GM12865 (cell line): ENCODE measurements at regions not wholly inside any gene's neighbourhood (a gene's known extent, or its start where the extent isn't known, plus 50 kb on each side); places are given as distances from the start of the nearest gene placed in this dataset.
"Not testable (repeated sequence)": the region's sequence is repeated elsewhere in the genome, so short reads cannot be mapped to it uniquely, and the experiment has no call there.

Experiments
- DNase-seq: peaks from one replicate; pipeline ENCODE4 v3.0.0; 2010; ENCODE audit warnings: low read depth
- H3K4me3 ChIP-seq: 2 replicates; pipeline ENCODE4 v1.5.1; 2011; ENCODE audit warnings: mild to moderate bottlenecking, low read depth, low read length, control low read depth
- CTCF ChIP-seq: IDR thresholded peaks from 2 replicates; pipeline ENCODE4 v1.5.1; 2011; ENCODE audit warnings: low read length, control low read depth, low read depth, inconsistent platforms; ENCODE audit not compliant: insufficient read depth; ENCODE audit errors: missing control alignments

DNA sequence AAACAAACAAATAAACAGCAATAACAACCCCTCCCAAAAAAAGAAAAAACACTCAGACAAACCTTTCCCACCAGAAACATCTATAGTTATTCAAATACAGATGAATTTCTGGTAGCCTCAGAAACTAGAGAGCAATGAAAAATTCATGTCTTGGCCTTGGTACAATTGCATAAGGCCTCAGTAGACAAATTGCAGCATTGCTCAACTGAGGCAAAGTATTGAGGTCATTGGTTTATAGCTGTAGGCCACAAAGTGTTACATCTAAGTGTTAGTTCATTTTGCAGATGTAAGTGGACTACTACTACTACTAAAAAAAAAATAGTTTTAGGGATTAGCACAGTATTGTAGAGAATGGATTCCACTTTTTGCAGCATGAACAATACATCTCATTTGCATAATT is 2268.3 kb downstream of the ARAP2 start:
- TF ChIP-seq CTCF, result no peak
- H3K4me3 ChIP-seq, result no peak overlapping the region
- DNase-seq, result no peak

DNA sequence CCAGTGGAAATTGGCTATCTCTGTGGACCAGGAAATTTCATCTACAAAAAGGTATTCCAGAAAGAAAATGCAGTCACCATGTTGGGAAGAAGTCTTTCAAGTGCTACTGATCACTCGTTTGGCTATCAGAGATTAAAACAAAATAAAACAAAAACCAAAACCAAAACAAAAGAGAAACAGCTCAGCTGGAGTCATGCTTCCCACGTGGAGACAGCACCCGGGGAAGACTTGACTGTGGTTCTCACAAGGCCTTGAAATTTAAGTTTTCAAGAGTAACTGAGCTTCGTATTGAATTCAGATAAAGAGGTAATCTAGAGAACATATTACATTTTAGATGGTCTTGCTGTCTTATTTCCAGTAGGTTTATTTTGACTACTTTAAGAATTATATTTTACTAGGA is 2264.5 kb downstream of the ARAP2 start:
- DNase-seq, result peak; percentile 3
- not testable (repeated sequence) for H3K4me3 ChIP-seq

DNA sequence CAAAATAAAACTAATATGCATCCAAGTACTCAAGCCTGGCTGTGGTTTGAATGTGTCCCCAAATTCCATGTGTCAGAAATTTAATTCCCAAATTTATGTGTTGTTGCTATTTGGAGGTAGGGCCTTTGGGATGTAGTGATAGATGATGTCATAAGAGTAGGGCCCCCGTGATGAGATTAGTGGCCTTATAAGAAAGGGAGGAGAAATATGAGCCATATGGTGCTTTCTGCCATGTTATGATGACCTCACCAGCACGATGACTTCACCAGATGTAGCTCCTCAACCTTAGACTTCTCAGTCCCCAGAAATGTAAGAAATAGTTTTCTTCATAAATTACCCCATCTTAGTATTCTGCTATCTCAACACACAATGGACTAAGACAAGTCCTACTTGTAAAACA is 2264.0 kb downstream of the ARAP2 start:
- no peak for TF ChIP-seq CTCF
- no peak for DNase-seq
- no peak overlapping the region for H3K4me3 ChIP-seq

DNA sequence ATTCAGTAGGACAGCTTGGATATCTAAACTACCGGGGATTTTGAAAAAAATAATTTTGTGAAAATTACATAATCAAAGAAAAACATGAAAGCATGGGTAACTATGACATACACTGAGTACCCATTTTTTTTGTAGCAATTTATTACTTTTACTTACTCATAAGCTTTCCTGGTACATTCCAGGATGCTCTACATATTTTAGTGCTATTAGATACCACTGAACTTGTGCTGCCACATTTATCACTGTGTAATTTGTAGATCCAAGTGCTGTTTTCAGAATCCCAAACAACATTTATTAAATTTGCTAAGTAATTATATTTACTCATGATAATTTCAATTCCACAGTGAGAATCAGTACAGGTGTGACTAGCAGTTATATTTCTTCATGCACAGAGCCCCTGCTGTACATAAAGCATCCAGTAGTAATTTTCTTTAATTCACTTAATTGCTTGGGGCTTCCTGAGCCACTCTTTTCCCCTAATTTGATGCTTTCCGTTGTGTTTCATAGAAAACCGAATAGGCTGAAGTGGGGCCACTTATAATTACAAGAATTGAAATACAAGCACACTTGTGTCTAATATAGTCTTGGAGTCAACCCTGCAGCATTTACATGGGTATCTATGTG is 2254.4 kb downstream of the ARAP2 start:
- no peak overlapping the region for H3K4me3 ChIP-seq
- TF ChIP-seq CTCF, result no peak
- DNase-seq, result no peak

GRCh38 chr4:33996075-33996718 is 2248.1 kb downstream of the ARAP2 start:
- TF ChIP-seq CTCF, result no peak
- H3K4me3 ChIP-seq, result no peak overlapping the region
- DNase-seq, result no peak

- no peak overlapping the region for H3K4me3 ChIP-seq
- no peak for TF ChIP-seq CTCF
- DNase-seq, result no peak
Measured at GRCh38 chr4:33998291-33998690, 2246.0 kb downstream of the ARAP2 start.

DNA sequence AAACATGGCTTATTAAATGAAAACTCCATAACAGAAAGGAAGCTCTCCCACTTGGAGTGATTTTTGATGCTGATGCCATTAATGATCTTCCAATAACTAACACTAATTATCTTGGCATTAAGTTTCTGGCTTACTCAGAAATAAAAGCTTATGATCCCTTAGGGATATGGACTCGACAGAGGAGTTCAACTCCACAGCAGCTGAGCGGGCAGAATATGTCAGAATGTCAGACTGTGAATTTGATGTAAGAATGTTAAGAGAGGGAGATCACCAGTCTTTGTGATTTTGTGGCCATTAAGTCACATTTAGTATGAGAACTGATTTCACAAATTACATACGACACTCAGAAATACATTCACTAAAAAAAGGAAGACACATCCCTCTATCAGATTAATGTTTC is 2244.0 kb downstream of the ARAP2 start:
- no peak for DNase-seq
- TF ChIP-seq CTCF, result no peak
- no peak overlapping the region for H3K4me3 ChIP-seq

DNA sequence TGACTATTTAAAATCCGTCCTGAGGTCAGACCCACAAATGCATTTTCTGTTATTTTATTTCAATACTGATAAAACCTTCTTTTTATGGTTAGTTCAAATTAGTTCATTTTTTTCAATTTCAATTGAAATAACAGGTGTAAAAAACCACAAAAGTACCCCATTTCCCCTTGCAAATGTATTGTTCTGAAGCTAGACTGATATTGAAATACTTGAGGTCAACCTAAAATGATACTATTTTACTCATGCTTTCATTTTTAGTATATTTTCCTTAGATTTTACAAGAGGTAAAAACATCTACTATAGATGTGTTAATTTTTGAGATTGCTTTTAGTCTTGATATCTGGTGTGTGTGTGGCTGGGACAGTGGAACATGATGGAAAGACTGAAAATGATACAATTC is 2237.8 kb downstream of the ARAP2 start:
- not testable (repeated sequence) for H3K4me3 ChIP-seq
- DNase-seq, result peak; percentile 5
